Breast epithelium (tissue), 4 donors: ENCODE measurements at regions not wholly inside any gene's neighbourhood (a gene's known extent, or its start where the extent isn't known, plus 50 kb on each side); places are given as distances from the start of the nearest gene placed in this dataset.

Source experiments
- DNase-seq, 2 donors: peaks; one replicate each; pipeline ENCODE4 v3.0.0-alpha.2; 2019; ENCODE audit warnings: low spot score in 2 of 2
- H3K27ac ChIP-seq, 2 donors: fragments of 200-600 bp; sonication (generic) in 1 of 2; one replicate each; pipeline ENCODE4 v1.5.1; 2016 to 2019; ENCODE audit warnings: mild to moderate bottlenecking in 1 of 2
- H3K27me3 ChIP-seq, 2 donors: fragments of 200-600 bp; sonication (generic) in 1 of 2; one replicate each; pipeline versions ENCODE4 v1.5.1 to v1.6.0; 2017 to 2019; ENCODE audit warnings: control low read depth in 1 of 2, mild to moderate bottlenecking in 1 of 2
- H3K36me3 ChIP-seq: fragments of 200-600 bp; one replicate; pipeline ENCODE4 v1.5.1; 2019
- H3K4me1 ChIP-seq, 2 donors: fragments of 200-600 bp; sonication (generic); one replicate each; pipeline ENCODE4 v1.5.1; 2016 to 2019; ENCODE audit warnings: control low read depth in 1 of 2
- H3K4me3 ChIP-seq, 3 donors: fragments of 200-600 bp; sonication (generic); 1 replicate in 2 of 3; 2 replicates in 1 of 3; pipeline ENCODE4 v1.5.1; 2016 to 2019; ENCODE audit warnings: mild to moderate bottlenecking in 3 of 3, moderate library complexity in 2 of 3
- H3K9me3 ChIP-seq, 2 donors: fragments of 200-600 bp; sonication (generic) in 1 of 2; one replicate each; pipeline ENCODE4 v1.5.1; 2016 to 2019; ENCODE audit warnings: control low read depth in 1 of 2
- POLR2A ChIP-seq: fragments of 450-650 bp; IDR thresholded peaks from one replicate; pipeline ENCODE4 v1.6.1; 2016; ENCODE audit warnings: antibody characterized with exemption, mild to moderate bottlenecking, moderate library complexity
- POLR2AphosphoS5 ChIP-seq, 3 donors: sonication (generic); formaldehyde crosslinking; IDR thresholded peaks; one replicate each; pipeline ENCODE4 v1.6.1; 2017; ENCODE audit warnings: antibody characterized with exemption in 3 of 3
- intact Hi-C: fragments of 100-400 bp; cut with DNase I; formaldehyde crosslinking; loops from one replicate; pipeline ENCODE4 v1.15.1; 2023; ENCODE audit warnings: low total_unique reads
- TF ChIP-seq, protein P1 (sequence below), 3 donors: fragments of 450-650 bp; IDR thresholded peaks; one replicate each; pipeline ENCODE4 v1.5.1; 2016 to 2017; ENCODE audit warnings: antibody characterized with exemption in 3 of 3, mild to moderate bottlenecking in 3 of 3, moderate library complexity in 3 of 3

DNA sequence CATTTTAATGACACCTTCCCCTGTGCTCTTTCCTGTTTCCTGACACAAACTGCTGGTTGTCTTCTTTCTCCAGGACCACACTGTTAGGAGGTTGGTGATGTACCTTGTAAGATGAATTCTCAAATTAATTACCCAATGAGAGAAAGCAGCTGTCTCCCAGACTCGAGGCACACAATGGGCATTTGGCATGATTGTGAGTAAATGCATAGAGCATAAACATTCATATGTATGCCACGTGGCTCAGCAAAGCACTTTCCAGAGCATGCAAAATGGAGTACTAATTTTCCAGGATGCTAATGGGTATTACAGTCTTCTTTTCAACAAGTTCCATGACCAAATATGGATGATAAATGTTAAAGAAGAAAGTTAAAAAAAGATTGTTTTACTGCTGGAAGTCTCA is 235.2 kb upstream of the KLHL29 start:
- Histone ChIP-seq H3K27me3 (no peaks in the 10 kb centered on the region), H3K4me1 (no peaks in the 10 kb centered on the region), H3K4me3 (no peak overlapping the region), H3K27ac (no peak overlapping the region), H3K36me3 (no peaks in the 10 kb centered on the region), H3K9me3 (no peaks in the 10 kb centered on the region)
- intact Hi-C loops: no loop called here
- no peak for DNase-seq
- TF ChIP-seq, protein P1, sequence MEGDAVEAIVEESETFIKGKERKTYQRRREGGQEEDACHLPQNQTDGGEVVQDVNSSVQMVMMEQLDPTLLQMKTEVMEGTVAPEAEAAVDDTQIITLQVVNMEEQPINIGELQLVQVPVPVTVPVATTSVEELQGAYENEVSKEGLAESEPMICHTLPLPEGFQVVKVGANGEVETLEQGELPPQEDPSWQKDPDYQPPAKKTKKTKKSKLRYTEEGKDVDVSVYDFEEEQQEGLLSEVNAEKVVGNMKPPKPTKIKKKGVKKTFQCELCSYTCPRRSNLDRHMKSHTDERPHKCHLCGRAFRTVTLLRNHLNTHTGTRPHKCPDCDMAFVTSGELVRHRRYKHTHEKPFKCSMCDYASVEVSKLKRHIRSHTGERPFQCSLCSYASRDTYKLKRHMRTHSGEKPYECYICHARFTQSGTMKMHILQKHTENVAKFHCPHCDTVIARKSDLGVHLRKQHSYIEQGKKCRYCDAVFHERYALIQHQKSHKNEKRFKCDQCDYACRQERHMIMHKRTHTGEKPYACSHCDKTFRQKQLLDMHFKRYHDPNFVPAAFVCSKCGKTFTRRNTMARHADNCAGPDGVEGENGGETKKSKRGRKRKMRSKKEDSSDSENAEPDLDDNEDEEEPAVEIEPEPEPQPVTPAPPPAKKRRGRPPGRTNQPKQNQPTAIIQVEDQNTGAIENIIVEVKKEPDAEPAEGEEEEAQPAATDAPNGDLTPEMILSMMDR (IDR thresholded peaks at IDR 0.05): no peak
- no peak for TF ChIP-seq POLR2AphosphoS5 (IDR thresholded peaks at IDR 0.05)

DNA sequence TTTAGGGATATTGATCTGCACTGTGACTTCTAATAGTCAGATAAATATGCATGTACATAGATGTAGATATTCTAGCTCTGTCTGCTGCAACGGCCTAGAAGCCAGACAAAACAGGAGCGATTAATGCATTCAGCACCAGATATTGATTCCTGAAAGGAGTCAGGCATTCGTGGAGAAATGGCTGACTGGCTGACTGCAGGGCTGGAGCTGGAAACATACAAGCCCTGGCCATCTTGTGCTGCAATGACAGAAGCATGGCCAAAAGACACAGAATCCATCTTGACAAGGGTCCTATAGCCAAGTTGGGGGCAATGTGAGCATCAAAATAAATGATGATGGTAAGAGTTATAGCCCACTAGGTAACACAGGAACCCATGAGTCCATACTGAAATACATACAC is 231.5 kb upstream of the KLHL29 start:
- DNase-seq: no peak
- intact Hi-C loops: no loop called here
- H3K4me3 ChIP-seq: no peak overlapping the region

DNA sequence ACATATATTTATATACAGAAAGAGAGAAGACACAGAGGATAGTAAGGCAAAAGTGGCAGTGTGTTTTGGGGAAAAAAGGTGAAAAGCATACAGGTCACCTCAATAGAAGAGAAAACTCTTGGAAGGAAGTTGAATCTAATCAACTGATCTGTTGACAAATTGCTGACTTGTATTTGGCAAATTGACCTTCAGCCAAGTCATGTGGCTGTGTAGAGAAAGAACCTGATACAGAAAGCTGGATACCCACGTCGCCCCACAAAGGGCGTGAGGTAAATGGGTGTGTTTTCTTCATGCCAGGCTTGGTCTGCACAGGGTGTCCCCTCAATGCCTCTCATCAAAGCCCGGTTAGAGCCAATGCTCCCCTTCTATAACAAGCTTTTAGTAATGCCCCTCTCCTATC is 230.0 kb upstream of the KLHL29 start:
- intact Hi-C loops: no loop called here
- no peaks in the 10 kb centered on the region for H3K27me3 ChIP-seq
- H3K4me3 ChIP-seq: no peak overlapping the region
- DNase-seq: no peak
- no peak overlapping the region for H3K27ac ChIP-seq
- TF ChIP-seq POLR2AphosphoS5 (IDR thresholded peaks at IDR 0.05) (no peak), POLR2A (no peak)
- TF ChIP-seq, protein P1 (IDR thresholded peaks at IDR 0.05): no peak
- no peaks in the 10 kb centered on the region for H3K9me3 ChIP-seq
- H3K36me3 ChIP-seq: no peaks in the 10 kb centered on the region
- no peaks in the 10 kb centered on the region for H3K4me1 ChIP-seq

More for the DNA sequence above, 231.5 kb upstream of the KLHL29 start:
- Histone ChIP-seq H3K27me3 (no peaks in the 10 kb centered on the region), H3K4me1 (no peaks in the 10 kb centered on the region), H3K9me3 (no peaks in the 10 kb centered on the region), H3K36me3 (no peaks in the 10 kb centered on the region), H3K27ac (no peak overlapping the region)
- TF ChIP-seq POLR2A (no peak), POLR2AphosphoS5 (IDR thresholded peaks at IDR 0.05) (no peak)
- TF ChIP-seq, protein P1 (IDR thresholded peaks at IDR 0.05): no peak

DNA sequence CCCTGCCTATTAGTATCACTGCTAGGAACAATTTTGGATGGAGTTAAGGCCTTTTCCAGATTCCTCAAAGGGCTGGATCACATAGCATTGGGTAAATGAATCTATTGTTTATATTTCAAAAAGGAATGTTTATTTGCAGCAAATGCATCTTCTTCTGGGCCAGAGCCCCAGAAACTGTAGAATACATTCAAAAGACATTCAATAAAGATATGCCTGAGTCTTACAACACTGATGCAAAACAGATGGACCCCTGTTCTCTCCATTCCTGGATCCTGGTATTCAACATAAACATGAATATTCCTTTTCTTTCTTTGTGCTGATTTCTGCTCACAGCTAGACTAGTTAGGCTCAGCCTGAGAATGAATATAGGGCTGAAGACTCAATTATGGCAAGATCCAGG is 227.2 kb upstream of the KLHL29 start:
- TF ChIP-seq POLR2AphosphoS5 (IDR thresholded peaks at IDR 0.05): no peak
- TF ChIP-seq, protein P1 (IDR thresholded peaks at IDR 0.05): no peak
- TF ChIP-seq POLR2A: no peak
- no peaks in the 10 kb centered on the region for H3K36me3 ChIP-seq
- intact Hi-C loops: no loop called here

DNA sequence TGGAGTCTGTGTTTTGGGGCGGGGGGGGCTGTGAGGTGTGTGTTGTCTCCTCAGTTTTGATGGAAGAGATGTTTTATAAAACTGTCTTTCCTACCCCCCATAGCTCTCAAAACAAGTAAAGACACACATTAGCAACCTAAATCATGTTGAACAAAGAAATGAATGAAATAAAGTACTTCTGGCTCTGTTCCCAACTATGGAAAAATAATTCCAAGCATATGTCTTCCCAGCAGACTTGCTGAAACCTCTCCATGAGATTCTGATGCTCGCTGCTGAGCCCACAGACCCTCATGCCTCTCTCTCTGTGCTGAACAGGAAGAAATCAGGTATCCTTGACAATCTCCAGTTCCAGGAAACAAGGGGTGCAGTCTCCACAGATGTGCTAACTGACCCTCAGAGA is 226.7 kb upstream of the KLHL29 start:
- Histone ChIP-seq H3K36me3 (no peaks in the 10 kb centered on the region), H3K4me1 (no peaks in the 10 kb centered on the region), H3K27ac (no peak overlapping the region), H3K9me3 (no peaks in the 10 kb centered on the region), H3K27me3 (no peaks in the 10 kb centered on the region), H3K4me3 (no peak overlapping the region)
- DNase-seq: no peak
- intact Hi-C loops: no loop called here
- TF ChIP-seq, protein P1 (IDR thresholded peaks at IDR 0.05): no peak
- TF ChIP-seq POLR2A (no peak), POLR2AphosphoS5 (IDR thresholded peaks at IDR 0.05) (no peak)

More for the DNA sequence above, 227.2 kb upstream of the KLHL29 start:
- no peak for DNase-seq
- Histone ChIP-seq H3K4me3 (no peak overlapping the region), H3K9me3 (no peaks in the 10 kb centered on the region), H3K4me1 (no peaks in the 10 kb centered on the region), H3K27ac (no peak overlapping the region), H3K27me3 (no peaks in the 10 kb centered on the region)
